LNCaP clone FGC (cell line): ENCODE measurements at regions not wholly inside any gene's neighbourhood (a gene's known extent, or its start where the extent isn't known, plus 50 kb on each side); places are given as distances from the start of the nearest gene placed in this dataset.
"Not testable (repeated sequence)": the region's sequence is repeated elsewhere in the genome, so short reads cannot be mapped to it uniquely, and the experiment has no call there.

ENCODE experiments used
- DNase-seq: peaks from one replicate; pipeline ENCODE4 v3.0.0-alpha.2; 2011; ENCODE audit warnings: low read depth
- H3K4me3 ChIP-seq: 2 replicates; pipeline ENCODE4 v1.5.1; 2011; ENCODE audit warnings: mild to moderate bottlenecking, low read depth, low read length, control low read depth
- TF ChIP-seq, protein P1 (sequence below): IDR thresholded peaks from 2 replicates; pipeline ENCODE4 v1.5.1; 2012; ENCODE audit warnings: mild to moderate bottlenecking; ENCODE audit not compliant: control insufficient read depth, insufficient read depth; ENCODE audit errors: extremely low read depth

DNA sequence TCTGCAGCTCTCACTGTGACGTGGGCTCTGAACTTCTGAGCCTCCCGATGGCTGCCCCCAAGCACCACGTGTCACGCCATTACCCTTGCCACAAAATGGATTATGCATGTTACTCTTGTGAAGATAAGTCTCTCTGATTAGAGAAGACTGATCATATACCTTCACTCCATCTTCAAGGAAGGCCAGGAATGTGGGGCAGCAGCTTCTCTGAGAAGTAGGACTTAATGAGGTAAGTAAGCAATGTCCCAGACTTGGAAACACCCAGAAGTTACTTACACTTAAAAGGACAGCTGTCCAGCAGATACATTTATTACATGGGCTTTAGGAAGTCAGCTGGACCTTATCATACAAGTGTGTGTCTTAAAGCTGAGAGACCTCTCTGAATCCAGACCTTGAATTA lies 155.0 kb downstream of the FGF1 start:
- H3K4me3 ChIP-seq = no peak overlapping the region
- TF ChIP-seq, protein P1, sequence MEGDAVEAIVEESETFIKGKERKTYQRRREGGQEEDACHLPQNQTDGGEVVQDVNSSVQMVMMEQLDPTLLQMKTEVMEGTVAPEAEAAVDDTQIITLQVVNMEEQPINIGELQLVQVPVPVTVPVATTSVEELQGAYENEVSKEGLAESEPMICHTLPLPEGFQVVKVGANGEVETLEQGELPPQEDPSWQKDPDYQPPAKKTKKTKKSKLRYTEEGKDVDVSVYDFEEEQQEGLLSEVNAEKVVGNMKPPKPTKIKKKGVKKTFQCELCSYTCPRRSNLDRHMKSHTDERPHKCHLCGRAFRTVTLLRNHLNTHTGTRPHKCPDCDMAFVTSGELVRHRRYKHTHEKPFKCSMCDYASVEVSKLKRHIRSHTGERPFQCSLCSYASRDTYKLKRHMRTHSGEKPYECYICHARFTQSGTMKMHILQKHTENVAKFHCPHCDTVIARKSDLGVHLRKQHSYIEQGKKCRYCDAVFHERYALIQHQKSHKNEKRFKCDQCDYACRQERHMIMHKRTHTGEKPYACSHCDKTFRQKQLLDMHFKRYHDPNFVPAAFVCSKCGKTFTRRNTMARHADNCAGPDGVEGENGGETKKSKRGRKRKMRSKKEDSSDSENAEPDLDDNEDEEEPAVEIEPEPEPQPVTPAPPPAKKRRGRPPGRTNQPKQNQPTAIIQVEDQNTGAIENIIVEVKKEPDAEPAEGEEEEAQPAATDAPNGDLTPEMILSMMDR = no peak
- DNase-seq = no peak

DNA sequence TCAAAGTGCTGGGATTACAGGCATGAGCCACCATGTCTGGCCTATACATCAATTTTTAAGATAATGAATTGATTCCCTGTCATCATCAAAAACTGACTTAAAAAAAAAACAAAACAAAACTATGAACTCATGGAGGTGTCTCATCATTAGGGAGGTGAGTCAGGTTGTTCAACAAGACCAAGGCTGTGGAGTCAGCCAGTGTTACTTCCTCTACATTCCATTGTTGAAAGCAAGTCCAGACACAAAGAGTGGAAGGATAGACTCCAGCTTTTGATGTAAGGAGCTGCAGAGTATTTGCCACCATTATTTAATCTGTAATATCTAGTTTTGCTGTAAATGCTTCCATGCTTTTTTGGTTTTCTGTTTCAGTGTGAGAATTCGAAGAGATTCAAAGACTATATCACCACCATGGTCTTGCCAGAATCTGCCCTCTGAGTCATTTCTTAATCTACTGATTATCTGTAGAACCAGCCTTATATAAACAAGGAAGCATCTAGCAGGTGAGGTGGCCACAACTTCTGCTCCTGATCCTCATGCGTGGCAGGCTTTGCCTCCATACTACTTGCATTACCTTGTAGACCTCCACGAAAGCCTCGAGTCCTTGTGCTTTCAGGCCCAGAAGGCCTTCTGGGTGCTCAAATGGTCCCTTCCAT lies 156.1 kb downstream of the FGF1 start:
- H3K4me3 ChIP-seq = no peak overlapping the region
- DNase-seq = peak; percentile 19
- TF ChIP-seq, protein P1 = no peak

DNA sequence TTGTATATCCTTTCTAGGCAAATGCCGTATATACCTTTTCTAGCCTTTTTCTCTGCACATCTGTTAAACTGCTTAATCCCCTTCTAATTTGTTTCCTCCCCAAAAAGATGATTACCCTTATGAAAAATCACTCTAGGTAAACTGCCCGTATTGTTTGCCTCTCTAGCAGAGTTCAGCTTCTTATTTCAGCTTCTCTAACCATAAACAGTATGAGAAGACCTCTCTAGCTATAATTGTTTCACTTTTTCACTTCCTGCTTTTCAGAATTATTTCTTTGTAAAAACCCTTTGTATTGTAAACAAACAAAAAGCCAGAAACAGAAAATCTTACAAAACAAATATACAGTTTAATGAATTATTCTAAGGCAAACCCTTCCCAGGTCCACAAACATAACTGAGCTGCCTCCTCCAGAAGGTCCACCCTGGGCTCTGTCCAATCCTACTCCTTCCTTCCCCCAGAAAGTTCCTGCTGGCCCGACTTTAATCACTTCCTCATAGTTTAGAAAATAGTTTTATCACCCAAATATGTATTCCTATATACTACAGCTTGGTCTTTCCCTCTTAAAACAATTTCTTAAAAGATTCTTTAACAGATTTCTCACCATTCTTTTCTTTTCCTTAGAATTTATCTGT lies 158.1 kb downstream of the FGF1 start:
- no peak overlapping the region for H3K4me3 ChIP-seq
- TF ChIP-seq, protein P1 = no peak
- DNase-seq = no peak

DNA sequence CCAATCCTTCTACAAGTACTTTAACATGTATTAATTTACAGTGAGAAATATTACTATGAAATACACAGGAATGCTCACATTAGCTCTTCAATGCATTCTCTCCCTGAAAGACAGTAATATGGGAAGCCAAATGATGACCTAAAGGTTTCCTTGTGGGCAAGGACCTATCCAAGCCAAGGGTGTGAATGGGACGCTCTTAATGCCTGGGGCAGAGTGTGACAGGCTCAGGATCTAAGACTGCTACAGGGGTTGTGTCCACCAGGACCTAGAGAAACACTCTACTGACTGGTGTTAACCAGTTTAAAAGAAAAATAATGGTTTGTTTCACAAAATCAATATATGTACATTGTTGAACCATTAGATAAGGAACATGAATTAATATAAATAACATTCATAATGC lies 158.7 kb downstream of the FGF1 start:
- DNase-seq = no peak
- TF ChIP-seq, protein P1 = no peak

DNA sequence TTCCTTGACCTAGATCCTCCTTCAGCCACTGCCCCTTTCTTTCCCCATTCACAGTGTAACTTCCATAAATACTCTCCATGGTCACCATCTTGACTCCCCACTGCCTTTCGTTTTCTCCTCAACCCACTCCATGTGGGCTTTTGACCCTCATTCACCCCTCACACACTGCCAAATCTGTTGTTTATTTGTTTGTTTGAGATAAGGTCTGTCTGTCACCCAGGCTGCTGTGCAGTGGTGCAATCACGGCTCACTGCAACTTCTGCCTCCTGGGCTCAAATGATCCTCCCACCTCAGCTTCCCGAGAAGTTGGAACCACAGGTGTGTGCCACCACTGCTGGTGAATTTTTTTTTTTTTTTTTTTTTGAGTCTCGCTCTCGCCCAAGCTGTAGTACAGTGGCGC lies 162.9 kb downstream of the FGF1 start:
- no peak for DNase-seq
- TF ChIP-seq, protein P1 = no peak
- H3K4me3 ChIP-seq = no peak overlapping the region

More for the DNA sequence above, 158.7 kb downstream of the FGF1 start:
- H3K4me3 ChIP-seq = no peak overlapping the region

DNA sequence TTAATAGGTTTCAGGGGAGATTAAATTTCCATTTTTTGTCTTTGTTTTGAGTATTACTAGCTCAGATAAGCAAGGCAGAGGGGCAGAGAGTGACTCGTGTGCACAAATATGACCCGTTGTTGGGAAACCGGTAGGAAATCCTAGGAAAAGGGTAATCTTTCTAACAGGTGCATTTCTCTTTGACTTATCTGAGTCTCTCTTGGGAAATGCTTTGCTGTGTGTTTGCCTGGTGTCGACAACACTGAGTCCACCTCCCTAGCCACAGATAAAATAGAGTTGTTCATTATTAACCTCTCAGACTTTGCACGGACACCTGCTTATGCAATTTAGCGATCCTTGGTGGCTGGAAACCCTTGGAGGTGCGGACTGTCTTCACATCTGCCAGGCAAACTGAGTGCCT lies 164.2 kb downstream of the FGF1 start:
- no peak overlapping the region for H3K4me3 ChIP-seq
- TF ChIP-seq, protein P1 = no peak
- no peak for DNase-seq

DNA sequence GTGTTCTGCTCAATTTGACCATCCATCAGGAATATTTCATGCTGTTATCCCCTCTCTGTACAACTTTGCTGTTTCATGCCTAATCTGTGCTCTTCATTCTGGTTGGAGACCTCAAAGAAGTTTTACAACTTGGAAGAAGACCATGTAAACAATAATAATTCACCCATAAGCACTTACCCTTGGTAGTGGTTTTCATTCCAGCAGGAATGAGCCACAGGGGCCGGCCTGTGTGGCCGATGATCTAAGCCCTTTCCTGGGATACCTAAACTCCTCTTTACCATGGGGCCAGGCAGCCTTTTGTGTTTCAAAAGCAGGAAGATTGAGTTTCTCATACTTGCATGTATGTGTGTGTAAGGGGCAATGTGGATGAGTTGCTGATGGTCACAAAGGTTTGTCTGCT lies 165.0 kb downstream of the FGF1 start:
- no peak overlapping the region for H3K4me3 ChIP-seq
- no peak for DNase-seq
- TF ChIP-seq, protein P1 = no peak

DNA sequence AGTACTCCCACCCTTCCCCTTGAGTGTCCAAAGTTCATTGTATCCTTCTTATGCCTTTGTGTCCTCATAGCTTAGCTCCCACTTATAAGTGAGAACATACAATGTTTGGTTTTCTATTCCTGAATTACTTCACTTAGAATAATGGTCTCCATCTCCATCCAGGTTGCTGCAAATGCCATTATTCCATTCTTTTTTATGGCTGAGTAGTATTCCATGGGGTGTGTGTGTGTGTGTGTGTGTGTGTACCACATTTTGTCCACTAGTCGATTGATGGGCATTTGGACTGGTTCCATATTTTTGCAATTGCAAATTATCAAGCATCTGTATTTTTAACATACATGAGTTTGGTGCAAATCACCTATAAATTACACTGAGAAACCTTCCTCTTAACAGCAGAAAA lies 166.0 kb downstream of the FGF1 start:
- not testable (repeated sequence) for DNase-seq, H3K4me3 ChIP-seq
